ENCODE measurements at regions not wholly inside any gene's neighbourhood (a gene's known extent, or its start where the extent isn't known, plus 50 kb on each side); places are given as distances from the start of the nearest gene placed in this dataset.

- POLR2A ChIA-PET: no interaction called here
Observed at GRCh38 chr7:35314354-35314753, 60.5 kb upstream of the TBX20 start.

GRCh38 chr7:35313575-35313974, 59.7 kb upstream of the TBX20 start:
- no peak for DNase-seq (ENCODE audit: low read depth, low spot score)

More at GRCh38 chr7:35314354-35314753, 60.5 kb upstream of the TBX20 start:
- Histone ChIP-seq H3K27me3 (ENCODE audit: control insufficient read depth, insufficient read depth, low read length) (no peaks in the 10 kb centered on the region), H3K9me3 (ENCODE audit: control insufficient read depth, insufficient read depth, low read length) (no peaks in the 10 kb centered on the region; the same call in 1 of the 2 replicates), H3K4me3 (ENCODE audit: low read depth, low read length) (no peak overlapping the region), H3K27ac (ENCODE audit: low read depth, low read length) (no peak overlapping the region)
- CTCF ChIA-PET: no interaction called here
- TF ChIP-seq CTCF (IDR thresholded peaks at IDR 0.05; ENCODE audit: low read depth, low read length): no peak
- no peak for DNase-seq (ENCODE audit: low read depth, low spot score)

More at GRCh38 chr7:35313575-35313974, 59.7 kb upstream of the TBX20 start:
- no peak overlapping the region for H3K27ac ChIP-seq (ENCODE audit: low read depth, low read length)
- no peaks in the 10 kb centered on the region; the same call in 1 of the 2 replicates for H3K9me3 ChIP-seq (ENCODE audit: control insufficient read depth, insufficient read depth, low read length)
- TF ChIP-seq CTCF (IDR thresholded peaks at IDR 0.05; ENCODE audit: low read depth, low read length): no peak
- POLR2A ChIA-PET: no interaction called here
- CTCF ChIA-PET: no interaction called here
- no peak overlapping the region for H3K4me3 ChIP-seq (ENCODE audit: low read depth, low read length)
- no peaks in the 10 kb centered on the region for H3K27me3 ChIP-seq (ENCODE audit: control insufficient read depth, insufficient read depth, low read length)

Data from AG04450 (cell line).